Ovary (tissue), 3 donors: ENCODE measurements at regions not wholly inside any gene's neighbourhood (a gene's known extent, or its start where the extent isn't known, plus 50 kb on each side); places are given as distances from the start of the nearest gene placed in this dataset.

Experiments
- CTCF ChIP-seq, 3 donors: fragments of 450-650 bp in 2 of 3; fragments of 200-600 bp in 1 of 3; IDR thresholded peaks; one replicate each; pipeline versions ENCODE4 v1.5.1 to v1.8.0; 2016 to 2022; ENCODE audit warnings: antibody characterized with exemption in 3 of 3, mild to moderate bottlenecking in 1 of 3
- EP300 ChIP-seq: sonication (generic); formaldehyde crosslinking; IDR thresholded peaks from one replicate; pipeline ENCODE4 v1.6.1; 2017; ENCODE audit warnings: antibody characterized with exemption
- POLR2A ChIP-seq: fragments of 450-650 bp; IDR thresholded peaks from one replicate; pipeline ENCODE4 v1.6.1; 2017; ENCODE audit warnings: antibody characterized with exemption, mild to moderate bottlenecking, moderate library complexity
- donor health status: DM: no; HTN: no; CAD: no.

- no peak for TF ChIP-seq CTCF (IDR thresholded peaks at IDR 0.05)
- no peak for TF ChIP-seq POLR2A
- no peak for TF ChIP-seq EP300
Measured at GRCh38 chr2:566379-567313, 110.6 kb downstream of the TMEM18 start.
